Stomach (tissue), 8 donors: ENCODE measurements at regions not wholly inside any gene's neighbourhood (a gene's known extent, or its start where the extent isn't known, plus 50 kb on each side); places are given as distances from the start of the nearest gene placed in this dataset.

Source experiments
- DNase-seq, 2 donors: peaks; one replicate each; pipeline versions ENCODE4 v3.0.0 to v3.0.0-alpha.2; 2013 to 2019
- H3K27ac ChIP-seq, 5 donors: fragments of 200-600 bp in 4 of 5; sonication (generic) in 4 of 5; one replicate each; pipeline ENCODE4 v1.5.1; 2013 to 2019; ENCODE audit warnings: mild to moderate bottlenecking in 1 of 5, moderate library complexity in 1 of 5
- H3K27me3 ChIP-seq, 3 donors: fragments of 200-600 bp; sonication (generic); one replicate each; pipeline ENCODE4 v1.5.1; 2017 to 2019; ENCODE audit warnings: mixed run types in 1 of 3
- H3K36me3 ChIP-seq, 4 donors: fragments of 200-600 bp; sonication (generic); 1 replicate in 3 of 4; 2 replicates in 1 of 4; pipeline ENCODE4 v1.5.1; 2016 to 2019
- H3K4me1 ChIP-seq, 4 donors: fragments of 200-600 bp; sonication (generic); one replicate each; pipeline ENCODE4 v1.5.1; 2016 to 2019
- H3K4me3 ChIP-seq, 4 donors: fragments of 200-600 bp; sonication (generic) in 3 of 4; one replicate each; pipeline ENCODE4 v1.5.1; 2016 to 2019; ENCODE audit warnings: mild to moderate bottlenecking in 1 of 4
- H3K9me3 ChIP-seq, 4 donors: fragments of 200-600 bp; sonication (generic); one replicate each; pipeline ENCODE4 v1.5.1; 2016 to 2019
- EP300 ChIP-seq: sonication (generic); formaldehyde crosslinking; IDR thresholded peaks from one replicate; pipeline ENCODE4 v1.6.1; 2017; ENCODE audit warnings: antibody characterized with exemption
- POLR2A ChIP-seq, 4 donors: fragments of 450-650 bp; IDR thresholded peaks; one replicate each; pipeline ENCODE4 v1.6.1; 2016; ENCODE audit warnings: antibody characterized with exemption in 4 of 4, control low read depth in 2 of 4, mild to moderate bottlenecking in 1 of 4, moderate library complexity in 1 of 4
- POLR2AphosphoS5 ChIP-seq, 3 donors: sonication (generic); formaldehyde crosslinking; IDR thresholded peaks; one replicate each; pipeline ENCODE4 v1.6.1; 2016; ENCODE audit warnings: antibody characterized with exemption in 3 of 3
- WGBS, 5 donors: extraction: QIAGEN DNeasy Blood & Tissue Kit in 3 of 5; methylation state at CpG; one replicate each; pipeline versions ENCODE4 v1.1.5 to v1.1.7; 2013 to 2018; 5-methylcytosine and 5-hydroxymethylcytosine counted together
- intact Hi-C: fragments of 100-400 bp; cut with DNase I; formaldehyde crosslinking; loops from one replicate; pipeline ENCODE4 v1.15.1; 2023; ENCODE audit warnings: low total_unique reads
- TF ChIP-seq, protein P1 (sequence below), 7 experiments: fragments of 450-650 bp in 4 of 7; fragments of 200-600 bp in 3 of 7; sonication (generic) in 3 of 7; IDR thresholded peaks; one replicate each; pipeline ENCODE4 v1.5.1; 2016 to 2019; ENCODE audit warnings: antibody characterized with exemption in 7 of 7, control low read depth in 2 of 7, mild to moderate bottlenecking in 1 of 7
- donor health status: healthy with polysubstance abuse.
- donor health status: Bipolar disorder and iron deficiency.
- donor health status: healthy.

DNA sequence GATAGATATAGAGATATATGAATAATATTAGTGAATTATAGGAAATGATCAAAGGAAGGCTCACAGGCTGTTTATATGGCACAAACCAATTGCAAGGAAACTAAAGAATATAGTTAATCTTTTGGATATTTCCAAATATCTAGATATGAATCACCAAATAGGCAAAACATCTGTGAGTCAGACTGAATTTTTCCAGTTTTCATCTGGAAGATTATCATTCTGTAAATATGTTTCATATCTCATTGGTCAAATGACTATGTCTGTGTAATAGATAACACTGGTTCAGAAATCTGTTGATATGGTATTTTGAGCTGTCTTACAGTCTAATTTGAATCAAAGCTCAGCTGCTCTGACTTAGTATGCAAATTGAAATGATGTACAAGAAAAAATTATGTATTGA lies 303.6 kb downstream of the FAM133A start:
- DNase-seq, result no peak
- intact Hi-C loops, result no loop called here
- no peak overlapping the region for H3K27ac ChIP-seq
- peaks cover 0 to 11% (median 3%) of the 10 kb centered on the region in 4 donors for H3K9me3 ChIP-seq
- no peak for TF ChIP-seq POLR2AphosphoS5 (IDR thresholded peaks at IDR 0.05)
- TF ChIP-seq, protein P1, sequence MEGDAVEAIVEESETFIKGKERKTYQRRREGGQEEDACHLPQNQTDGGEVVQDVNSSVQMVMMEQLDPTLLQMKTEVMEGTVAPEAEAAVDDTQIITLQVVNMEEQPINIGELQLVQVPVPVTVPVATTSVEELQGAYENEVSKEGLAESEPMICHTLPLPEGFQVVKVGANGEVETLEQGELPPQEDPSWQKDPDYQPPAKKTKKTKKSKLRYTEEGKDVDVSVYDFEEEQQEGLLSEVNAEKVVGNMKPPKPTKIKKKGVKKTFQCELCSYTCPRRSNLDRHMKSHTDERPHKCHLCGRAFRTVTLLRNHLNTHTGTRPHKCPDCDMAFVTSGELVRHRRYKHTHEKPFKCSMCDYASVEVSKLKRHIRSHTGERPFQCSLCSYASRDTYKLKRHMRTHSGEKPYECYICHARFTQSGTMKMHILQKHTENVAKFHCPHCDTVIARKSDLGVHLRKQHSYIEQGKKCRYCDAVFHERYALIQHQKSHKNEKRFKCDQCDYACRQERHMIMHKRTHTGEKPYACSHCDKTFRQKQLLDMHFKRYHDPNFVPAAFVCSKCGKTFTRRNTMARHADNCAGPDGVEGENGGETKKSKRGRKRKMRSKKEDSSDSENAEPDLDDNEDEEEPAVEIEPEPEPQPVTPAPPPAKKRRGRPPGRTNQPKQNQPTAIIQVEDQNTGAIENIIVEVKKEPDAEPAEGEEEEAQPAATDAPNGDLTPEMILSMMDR (IDR thresholded peaks at IDR 0.05), result no peak
- TF ChIP-seq EP300, result no peak
- TF ChIP-seq POLR2A (IDR thresholded peaks at IDR 0.05), result no peak
- H3K4me1 ChIP-seq, result no peaks in the 10 kb centered on the region
- H3K36me3 ChIP-seq, result no peaks in the 10 kb centered on the region
- no peaks in the 10 kb centered on the region for H3K27me3 ChIP-seq
- no peak overlapping the region for H3K4me3 ChIP-seq

DNA sequence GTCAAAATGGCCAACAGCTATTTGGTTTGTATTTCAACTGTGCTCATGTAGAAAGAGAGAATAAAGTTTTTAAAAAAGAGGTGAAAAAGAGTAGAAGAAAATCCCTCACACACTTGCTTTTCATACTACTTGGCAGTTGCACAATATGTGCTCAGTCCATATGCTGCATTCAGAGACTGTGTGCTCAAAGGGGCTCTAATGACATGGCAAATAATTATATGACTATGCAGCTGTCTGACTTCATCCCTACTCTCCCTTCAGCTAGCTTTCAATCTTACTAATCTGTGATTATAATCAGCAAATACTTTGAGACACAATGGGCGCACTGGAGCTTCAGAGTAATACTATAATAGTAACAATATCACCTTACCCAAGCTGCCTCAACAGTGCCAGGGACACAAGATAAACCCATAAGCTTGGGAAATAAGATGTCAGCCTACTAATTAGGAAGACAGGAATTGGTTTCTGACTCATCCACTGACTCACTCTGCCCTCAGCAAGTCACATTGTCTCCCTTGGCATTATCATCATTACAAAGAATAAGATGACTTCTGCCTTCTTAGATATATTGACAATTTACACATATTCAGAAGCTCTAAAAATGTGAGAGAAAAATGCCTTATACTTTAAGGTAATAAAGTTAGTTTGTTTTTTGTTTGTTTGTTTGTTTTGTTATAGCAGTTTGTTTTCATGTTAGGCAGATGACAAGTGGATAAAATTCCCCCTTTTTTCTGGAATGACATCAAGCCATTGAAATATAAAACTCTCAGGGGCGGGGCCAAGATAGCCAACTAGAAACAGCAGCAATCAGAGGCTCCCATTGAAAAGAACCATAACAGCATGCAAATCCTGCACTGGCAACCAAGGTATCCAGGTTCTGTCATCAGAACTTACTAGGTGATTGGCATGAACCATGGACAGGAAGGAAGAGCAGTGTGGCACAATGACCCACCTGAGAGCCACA lies 311.6 kb downstream of the FAM133A start:
- no peak for DNase-seq
- WGBS, 5 donors, result 36 to 70% (median 67%) methylated on average over 2 of the region's 2 CpGs
- no peak overlapping the region for H3K4me3 ChIP-seq
- no peak for TF ChIP-seq POLR2A (IDR thresholded peaks at IDR 0.05)
- TF ChIP-seq EP300, result no peak
- TF ChIP-seq, protein P1 (IDR thresholded peaks at IDR 0.05), result no peak
- TF ChIP-seq POLR2AphosphoS5 (IDR thresholded peaks at IDR 0.05), result no peak
- intact Hi-C loops, result no loop called here
- no peak overlapping the region for H3K27ac ChIP-seq
- peaks cover 0 to 7% (median 3%) of the 10 kb centered on the region in 4 donors for H3K9me3 ChIP-seq
- no peaks in the 10 kb centered on the region for H3K27me3 ChIP-seq
- H3K4me1 ChIP-seq, result no peaks in the 10 kb centered on the region
- H3K36me3 ChIP-seq, result no peaks in the 10 kb centered on the region
